ENCODE measurements at regions not wholly inside any gene's neighbourhood (a gene's known extent, or its start where the extent isn't known, plus 50 kb on each side); places are given as distances from the start of the nearest gene placed in this dataset.

GRCh38 chr3:18049096-18049495, 306.7 kb upstream of the TBC1D5 start:
- no peak for DNase-seq
- no peaks in the 10 kb centered on the region for H3K9me3 Mint-ChIP-seq
- no peak overlapping the region for H3K4me3 Mint-ChIP-seq
- no peaks in the 10 kb centered on the region for H3K4me1 Mint-ChIP-seq
- CTCF ChIA-PET, result no interaction called here
- POLR2A ChIA-PET, result no interaction called here
- no peaks in the 10 kb centered on the region for H3K27me3 Mint-ChIP-seq
- H3K36me3 Mint-ChIP-seq (ENCODE audit: low read depth), result no peaks in the 10 kb centered on the region
- H3K27ac Mint-ChIP-seq, result no peak overlapping the region

- DNase-seq, result no peak
- H3K9me3 Mint-ChIP-seq, result no peaks in the 10 kb centered on the region
- no peak overlapping the region for H3K4me3 Mint-ChIP-seq
- no peak overlapping the region for H3K27ac Mint-ChIP-seq
- peaks cover 2% of the 10 kb centered on the region for H3K27me3 Mint-ChIP-seq
- POLR2A ChIA-PET, result no interaction called here
- H3K36me3 Mint-ChIP-seq (ENCODE audit: low read depth), result no peaks in the 10 kb centered on the region
- CTCF ChIA-PET, result no interaction called here
- H3K4me1 Mint-ChIP-seq, result no peaks in the 10 kb centered on the region
Measured at GRCh38 chr3:18047052-18047451, 304.6 kb upstream of the TBC1D5 start.

- no peaks in the 10 kb centered on the region for H3K4me1 Mint-ChIP-seq
- H3K36me3 Mint-ChIP-seq (ENCODE audit: low read depth), result no peaks in the 10 kb centered on the region
- H3K27ac Mint-ChIP-seq, result no peak overlapping the region
- POLR2A ChIA-PET, result no interaction called here
- no peaks in the 10 kb centered on the region for H3K9me3 Mint-ChIP-seq
- H3K4me3 Mint-ChIP-seq, result no peak overlapping the region
- peaks cover 4% of the 10 kb centered on the region for H3K27me3 Mint-ChIP-seq
- no peak for DNase-seq
- CTCF ChIA-PET, result interaction anchor here (0.6 kb wide), 2 partner anchors 12 to 36 kb away, joined by 3 read pairs; no protein-coding TSS in a partner anchor
Measured at GRCh38 chr3:18046131-18046915, 303.9 kb upstream of the TBC1D5 start.

GRCh38 chr3:18044971-18045880, 302.8 kb upstream of the TBC1D5 start:
- POLR2A ChIA-PET, result no interaction called here
- Mint-ChIP-seq H3K4me1 (no peaks in the 10 kb centered on the region), H3K9me3 (no peaks in the 10 kb centered on the region)

GRCh38 chr3:18044191-18044590, 301.8 kb upstream of the TBC1D5 start:
- no peaks in the 10 kb centered on the region for H3K36me3 Mint-ChIP-seq (ENCODE audit: low read depth)
- CTCF ChIA-PET, result no interaction called here
- POLR2A ChIA-PET, result interaction anchor here (0.6 kb wide), 1 partner anchor 21 kb away, joined by 3 read pairs; no protein-coding TSS in a partner anchor
- peaks cover 6% of the 10 kb centered on the region for H3K27me3 Mint-ChIP-seq
- no peak overlapping the region for H3K4me3 Mint-ChIP-seq
- H3K4me1 Mint-ChIP-seq, result no peaks in the 10 kb centered on the region
- DNase-seq, result no peak
- H3K27ac Mint-ChIP-seq, result no peak overlapping the region
- no peaks in the 10 kb centered on the region for H3K9me3 Mint-ChIP-seq

More at GRCh38 chr3:18044971-18045880, 302.8 kb upstream of the TBC1D5 start:
- CTCF ChIA-PET, result no interaction called here
- H3K27me3 Mint-ChIP-seq, result peaks cover 6% of the 10 kb centered on the region
- no peak for DNase-seq
- no peaks in the 10 kb centered on the region for H3K36me3 Mint-ChIP-seq (ENCODE audit: low read depth)
- no peak overlapping the region for H3K4me3 Mint-ChIP-seq
- no peak overlapping the region for H3K27ac Mint-ChIP-seq

GRCh38 chr3:18036450-18036815, 294.0 kb upstream of the TBC1D5 start:
- peaks cover 1% of the 10 kb centered on the region for H3K27me3 Mint-ChIP-seq
- no peak for DNase-seq
- no peak overlapping the region for H3K27ac Mint-ChIP-seq
- H3K36me3 Mint-ChIP-seq (ENCODE audit: low read depth), result no peaks in the 10 kb centered on the region
- no peak overlapping the region for H3K4me3 Mint-ChIP-seq
- H3K9me3 Mint-ChIP-seq, result no peaks in the 10 kb centered on the region
- POLR2A ChIA-PET, result no interaction called here
- CTCF ChIA-PET, result no interaction called here
- no peaks in the 10 kb centered on the region for H3K4me1 Mint-ChIP-seq

GRCh38 chr3:18035641-18036449, 293.4 kb upstream of the TBC1D5 start:
- Mint-ChIP-seq H3K36me3 (ENCODE audit: low read depth) (no peaks in the 10 kb centered on the region), H3K9me3 (no peaks in the 10 kb centered on the region), H3K27ac (no peak overlapping the region), H3K27me3 (peaks cover under 1% of the 10 kb centered on the region), H3K4me1 (no peaks in the 10 kb centered on the region), H3K4me3 (no peak overlapping the region)
- CTCF ChIA-PET, result interaction anchor here (0.5 kb wide), 1 partner anchor 1197 kb away, joined by 3 read pairs; no protein-coding TSS in a partner anchor
- DNase-seq, result no peak
- POLR2A ChIA-PET, result no interaction called here

GRCh38 chr3:18033581-18034108, 291.2 kb upstream of the TBC1D5 start:
- H3K27ac Mint-ChIP-seq, result no peak overlapping the region
- DNase-seq, result no peak
- no peaks in the 10 kb centered on the region for H3K36me3 Mint-ChIP-seq (ENCODE audit: low read depth)
- H3K27me3 Mint-ChIP-seq, result peaks cover 3% of the 10 kb centered on the region
- H3K4me1 Mint-ChIP-seq, result no peaks in the 10 kb centered on the region
- H3K4me3 Mint-ChIP-seq, result no peak overlapping the region
- POLR2A ChIA-PET, result no interaction called here
- H3K9me3 Mint-ChIP-seq, result no peaks in the 10 kb centered on the region
- CTCF ChIA-PET, result interaction anchor here (1.3 kb wide), 1 partner anchor 13 kb away, joined by 3 read pairs; no protein-coding TSS in a partner anchor

GRCh38 chr3:18030371-18030870, 288.0 kb upstream of the TBC1D5 start:
- H3K27ac Mint-ChIP-seq, result no peak overlapping the region
- H3K9me3 Mint-ChIP-seq, result peaks cover 3% of the 10 kb centered on the region

GRCh38 chr3:18027161-18027939, 284.9 kb upstream of the TBC1D5 start:
- H3K9me3 Mint-ChIP-seq, result peaks cover 3% of the 10 kb centered on the region

More at GRCh38 chr3:18030371-18030870, 288.0 kb upstream of the TBC1D5 start:
- CTCF ChIA-PET, result no interaction called here
- H3K36me3 Mint-ChIP-seq (ENCODE audit: low read depth), result no peaks in the 10 kb centered on the region
- no peak for DNase-seq
- POLR2A ChIA-PET, result no interaction called here
- H3K27me3 Mint-ChIP-seq, result peaks cover 3% of the 10 kb centered on the region
- H3K4me3 Mint-ChIP-seq, result no peak overlapping the region
- no peaks in the 10 kb centered on the region for H3K4me1 Mint-ChIP-seq

GRCh38 chr3:18024715-18025114, 282.3 kb upstream of the TBC1D5 start:
- no peak overlapping the region for H3K4me3 Mint-ChIP-seq
- DNase-seq, result no peak
- POLR2A ChIA-PET, result no interaction called here
- H3K27ac Mint-ChIP-seq, result no peak overlapping the region
- H3K9me3 Mint-ChIP-seq, result peaks cover 3% of the 10 kb centered on the region
- H3K4me1 Mint-ChIP-seq, result no peaks in the 10 kb centered on the region
- H3K36me3 Mint-ChIP-seq (ENCODE audit: low read depth), result no peaks in the 10 kb centered on the region
- CTCF ChIA-PET, result interaction anchor here (0.5 kb wide), 1 partner anchor 1359 kb away, joined by 4 read pairs; no protein-coding TSS in a partner anchor
- no peaks in the 10 kb centered on the region for H3K27me3 Mint-ChIP-seq

More at GRCh38 chr3:18027161-18027939, 284.9 kb upstream of the TBC1D5 start:
- no peaks in the 10 kb centered on the region for H3K36me3 Mint-ChIP-seq (ENCODE audit: low read depth)
- peaks cover 3% of the 10 kb centered on the region for H3K27me3 Mint-ChIP-seq
- POLR2A ChIA-PET, result no interaction called here
- H3K27ac Mint-ChIP-seq, result no peak overlapping the region
- CTCF ChIA-PET, result no interaction called here
- no peaks in the 10 kb centered on the region for H3K4me1 Mint-ChIP-seq
- no peak overlapping the region for H3K4me3 Mint-ChIP-seq
- DNase-seq, result no peak

- ChIA-PET CTCF (no interaction called here), POLR2A (no interaction called here)
- H3K4me1 Mint-ChIP-seq, result no peaks in the 10 kb centered on the region
Measured at GRCh38 chr3:18019161-18019495, 276.7 kb upstream of the TBC1D5 start.

More at GRCh38 chr3:18019161-18019495, 276.7 kb upstream of the TBC1D5 start:
- no peak for DNase-seq
- Mint-ChIP-seq H3K27me3 (peaks cover 22% of the 10 kb centered on the region), H3K36me3 (ENCODE audit: low read depth) (no peaks in the 10 kb centered on the region), H3K27ac (no peak overlapping the region), H3K9me3 (no peaks in the 10 kb centered on the region), H3K4me3 (no peak overlapping the region)
